ENCODE measurements at regions not wholly inside any gene's neighbourhood (a gene's known extent, or its start where the extent isn't known, plus 50 kb on each side); places are given as distances from the start of the nearest gene placed in this dataset.

GRCh38 chrY:12526362-12527063 lies 174.5 kb upstream of the USP9Y start:
- in situ Hi-C loops (cut with MboI; ENCODE audit: low pct_unique_long_range_greater_than_20kb, low sequenced_read_pairs): no loop called here
- DNase-seq: peak; percentile 73

- in situ Hi-C loops (cut with MboI; ENCODE audit: low pct_unique_long_range_greater_than_20kb, low sequenced_read_pairs): no loop called here
- no peak for DNase-seq
Measured at GRCh38 chrY:12537226-12537854, 163.7 kb upstream of the USP9Y start.

- in situ Hi-C loops (cut with MboI; ENCODE audit: low pct_unique_long_range_greater_than_20kb, low sequenced_read_pairs): no loop called here
- peak; percentile 59 for DNase-seq
Measured at GRCh38 chrY:12546746-12547420, 154.1 kb upstream of the USP9Y start.

- DNase-seq: peak; percentile 44
Measured at GRCh38 chrY:12552471-12553283, 148.4 kb upstream of the USP9Y start.

GRCh38 chrY:12553909-12554308 lies 147.1 kb upstream of the USP9Y start:
- in situ Hi-C loops (cut with MboI; ENCODE audit: low pct_unique_long_range_greater_than_20kb, low sequenced_read_pairs): no loop called here
- peak; percentile 43 for DNase-seq

More at GRCh38 chrY:12552471-12553283, 148.4 kb upstream of the USP9Y start:
- in situ Hi-C loops (cut with MboI; ENCODE audit: low pct_unique_long_range_greater_than_20kb, low sequenced_read_pairs): no loop called here

- DNase-seq: peak; percentile 50
- in situ Hi-C loops (cut with MboI; ENCODE audit: low pct_unique_long_range_greater_than_20kb, low sequenced_read_pairs): no loop called here
Measured at GRCh38 chrY:12555005-12555404, 146.0 kb upstream of the USP9Y start.

GRCh38 chrY:12559007-12559406 lies 142.0 kb upstream of the USP9Y start:
- DNase-seq: no peak
- in situ Hi-C loops (cut with MboI; ENCODE audit: low pct_unique_long_range_greater_than_20kb, low sequenced_read_pairs): no loop called here

GRCh38 chrY:12576278-12576677 lies 124.8 kb upstream of the USP9Y start:
- in situ Hi-C loops (cut with MboI; ENCODE audit: low pct_unique_long_range_greater_than_20kb, low sequenced_read_pairs): no loop called here
- DNase-seq: no peak

- peak; percentile 90 for DNase-seq
- in situ Hi-C loops (cut with MboI; ENCODE audit: low pct_unique_long_range_greater_than_20kb, low sequenced_read_pairs): no loop called here
Measured at GRCh38 chrY:12593532-12594216, 107.4 kb upstream of the USP9Y start.

GRCh38 chrY:12598783-12599182 lies 102.2 kb upstream of the USP9Y start:
- in situ Hi-C loops (cut with MboI; ENCODE audit: low pct_unique_long_range_greater_than_20kb, low sequenced_read_pairs): no loop called here
- DNase-seq: peak; percentile 92

- DNase-seq: no peak
- in situ Hi-C loops (cut with MboI; ENCODE audit: low pct_unique_long_range_greater_than_20kb, low sequenced_read_pairs): no loop called here
Measured at GRCh38 chrY:12605426-12605825, 95.6 kb upstream of the USP9Y start.

GRCh38 chrY:12610861-12611260 lies 90.2 kb upstream of the USP9Y start:
- in situ Hi-C loops (cut with MboI; ENCODE audit: low pct_unique_long_range_greater_than_20kb, low sequenced_read_pairs): no loop called here
- DNase-seq: peak; percentile 68

- no peak for DNase-seq
- in situ Hi-C loops (cut with MboI; ENCODE audit: low pct_unique_long_range_greater_than_20kb, low sequenced_read_pairs): no loop called here
Measured at GRCh38 chrY:12615733-12616446, 85.1 kb upstream of the USP9Y start.

GRCh38 chrY:12621454-12622081 lies 79.5 kb upstream of the USP9Y start:
- peak; percentile 85 for DNase-seq
- in situ Hi-C loops (cut with MboI; ENCODE audit: low pct_unique_long_range_greater_than_20kb, low sequenced_read_pairs): no loop called here

GRCh38 chrY:12623204-12623603 lies 77.8 kb upstream of the USP9Y start:
- in situ Hi-C loops (cut with MboI; ENCODE audit: low pct_unique_long_range_greater_than_20kb, low sequenced_read_pairs): no loop called here

GRCh38 chrY:12642986-12643385 lies 58.0 kb upstream of the USP9Y start:
- in situ Hi-C loops (cut with MboI; ENCODE audit: low pct_unique_long_range_greater_than_20kb, low sequenced_read_pairs): no loop called here
- no peak for DNase-seq

More at GRCh38 chrY:12623204-12623603, 77.8 kb upstream of the USP9Y start:
- DNase-seq: no peak

- in situ Hi-C loops (cut with MboI; ENCODE audit: low pct_unique_long_range_greater_than_20kb, low sequenced_read_pairs): no loop called here
- no peak for DNase-seq
Measured at GRCh38 chrY:12643693-12644348, 57.2 kb upstream of the USP9Y start.

Measured in KBM-7 (cell line).